ENCODE measurements at regions not wholly inside any gene's neighbourhood (a gene's known extent, or its start where the extent isn't known, plus 50 kb on each side); places are given as distances from the start of the nearest gene placed in this dataset.

DNA sequence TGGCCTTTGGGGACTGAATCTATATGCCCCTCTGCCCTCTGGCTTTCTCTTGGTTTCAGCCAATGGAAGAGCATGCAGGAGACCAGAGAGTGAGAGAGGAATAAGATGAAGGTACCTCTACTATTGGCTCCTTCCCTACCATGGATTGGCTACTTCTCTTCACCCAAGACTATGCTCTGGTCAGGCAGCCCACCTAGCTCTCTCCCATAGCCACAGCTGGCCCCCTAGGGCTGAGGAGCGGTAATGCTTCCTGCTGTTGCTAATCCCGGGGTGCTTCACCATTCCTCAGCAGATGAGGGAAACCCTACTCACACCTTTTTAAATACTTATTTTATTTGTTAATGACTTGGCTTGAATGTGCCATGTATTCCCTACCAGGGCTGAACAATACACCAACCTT lies 142.4 kb downstream of the MREG start:
- Histone ChIP-seq H3K27ac (ENCODE audit: control insufficient read depth, insufficient read depth) (no peak overlapping the region), H3K79me2 (ENCODE audit: control insufficient read depth, insufficient read depth, low read length) (no peaks in the 10 kb centered on the region), H3K27me3 (replicated peaks in 1 of 2; ENCODE audit: control insufficient read depth in 2 of 2, insufficient read depth in 2 of 2, low read length in 1 of 2) (no peaks in the 10 kb centered on the region; a peak in 1 of 4 replicates), H3K36me3 (ENCODE audit: control insufficient read depth in 2 of 2, insufficient read depth in 2 of 2, low read length in 1 of 2) (no peaks in the 10 kb centered on the region), H3K4me1 (ENCODE audit: control insufficient read depth, insufficient read depth, low read length) (no peaks in the 10 kb centered on the region), H3K9me3 (replicated peaks; ENCODE audit: control insufficient read depth, insufficient read depth, low read length) (no peaks in the 10 kb centered on the region; the same call in 2 of the 3 replicates), H4K20me1 (ENCODE audit: control insufficient read depth, insufficient read depth) (no peaks in the 10 kb centered on the region), H2AFZ (ENCODE audit: control insufficient read depth, low read depth, low read length) (no peak overlapping the region), H3K4me3 (no peak overlapping the region), H3K4me2 (ENCODE audit: control insufficient read depth, insufficient read depth) (no peak overlapping the region), H3K9ac (ENCODE audit: control insufficient read depth, insufficient read depth, low read length) (no peak overlapping the region)
- ChIA-PET RAD21 (ENCODE audit: unreplicated experiment) (interaction anchor here (1.0 kb wide), 1 partner anchor 59 kb away, joined by 3 read pairs; no protein-coding TSS in a partner anchor), POLR2A (interaction anchor here (1.2 kb wide), 1 partner anchor 10 kb away, joined by 4 read pairs; no protein-coding TSS in a partner anchor), CTCF (interaction anchor here (1.0 to 1.9 kb wide), 6 partner anchors 10 to 552 kb away, joined by 3 to 8 read pairs (median 4); no protein-coding TSS in a partner anchor), SMC1A (ENCODE audit: uncharacterized antibody, unreplicated experiment) (interaction anchor here (0.8 to 2.9 kb wide), 4 partner anchors 10 to 74 kb away, joined by 4 to 13 read pairs (median 5); no protein-coding TSS in a partner anchor)
- no peak for FAIRE-seq
- peak; percentile 71 for ATAC-seq
- in situ Hi-C loops (cut with MboI) (no loop called here), intact Hi-C loops (cut with micrococcal nuclease; ENCODE audit: unreplicated experiment) (no loop called here)
- TF ChIP-seq TBL1XR1 (IDR thresholded peaks at IDR 0.05; ENCODE audit: low read depth, low read length) (no peak), CBX3 (IDR thresholded peaks at IDR 0.05; ENCODE audit: borderline replicate concordance, low read depth) (no peak), ZSCAN29 (IDR thresholded peaks at IDR 0.05) (no peak), SMC3 (IDR thresholded peaks at IDR 0.05; ENCODE audit: borderline replicate concordance, low read length) (0 out of 2 replicates have a peak, but pooled peaks have one; percentile 7), RB1 (IDR thresholded peaks at IDR 0.05; ENCODE audit: borderline replicate concordance) (no peak), CTCF (IDR thresholded peaks at IDR 0.05 in 2 of 3, conservative IDR thresholded peaks at IDR 0.05 in 1 of 3; ENCODE audit: control insufficient read depth in 2 of 3, extremely low read depth in 1 of 3, insufficient read depth in 1 of 3, low read depth in 3 of 3, low read length in 3 of 3) (peak; percentile 19 to 47 (median 36); a peak in 5 of 6 replicates), RAD21 (IDR thresholded peaks at IDR 0.05; ENCODE audit: insufficient read depth, low read depth, low read length) (peak; percentile 48)
- TF ChIP-seq, protein P1, sequence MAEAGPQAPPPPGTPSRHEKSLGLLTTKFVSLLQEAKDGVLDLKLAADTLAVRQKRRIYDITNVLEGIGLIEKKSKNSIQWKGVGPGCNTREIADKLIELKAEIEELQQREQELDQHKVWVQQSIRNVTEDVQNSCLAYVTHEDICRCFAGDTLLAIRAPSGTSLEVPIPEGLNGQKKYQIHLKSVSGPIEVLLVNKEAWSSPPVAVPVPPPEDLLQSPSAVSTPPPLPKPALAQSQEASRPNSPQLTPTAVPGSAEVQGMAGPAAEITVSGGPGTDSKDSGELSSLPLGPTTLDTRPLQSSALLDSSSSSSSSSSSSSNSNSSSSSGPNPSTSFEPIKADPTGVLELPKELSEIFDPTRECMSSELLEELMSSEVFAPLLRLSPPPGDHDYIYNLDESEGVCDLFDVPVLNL (IDR thresholded peaks at IDR 0.05; ENCODE audit: low read depth, low read length) = no peak
- TF ChIP-seq, protein P2, sequence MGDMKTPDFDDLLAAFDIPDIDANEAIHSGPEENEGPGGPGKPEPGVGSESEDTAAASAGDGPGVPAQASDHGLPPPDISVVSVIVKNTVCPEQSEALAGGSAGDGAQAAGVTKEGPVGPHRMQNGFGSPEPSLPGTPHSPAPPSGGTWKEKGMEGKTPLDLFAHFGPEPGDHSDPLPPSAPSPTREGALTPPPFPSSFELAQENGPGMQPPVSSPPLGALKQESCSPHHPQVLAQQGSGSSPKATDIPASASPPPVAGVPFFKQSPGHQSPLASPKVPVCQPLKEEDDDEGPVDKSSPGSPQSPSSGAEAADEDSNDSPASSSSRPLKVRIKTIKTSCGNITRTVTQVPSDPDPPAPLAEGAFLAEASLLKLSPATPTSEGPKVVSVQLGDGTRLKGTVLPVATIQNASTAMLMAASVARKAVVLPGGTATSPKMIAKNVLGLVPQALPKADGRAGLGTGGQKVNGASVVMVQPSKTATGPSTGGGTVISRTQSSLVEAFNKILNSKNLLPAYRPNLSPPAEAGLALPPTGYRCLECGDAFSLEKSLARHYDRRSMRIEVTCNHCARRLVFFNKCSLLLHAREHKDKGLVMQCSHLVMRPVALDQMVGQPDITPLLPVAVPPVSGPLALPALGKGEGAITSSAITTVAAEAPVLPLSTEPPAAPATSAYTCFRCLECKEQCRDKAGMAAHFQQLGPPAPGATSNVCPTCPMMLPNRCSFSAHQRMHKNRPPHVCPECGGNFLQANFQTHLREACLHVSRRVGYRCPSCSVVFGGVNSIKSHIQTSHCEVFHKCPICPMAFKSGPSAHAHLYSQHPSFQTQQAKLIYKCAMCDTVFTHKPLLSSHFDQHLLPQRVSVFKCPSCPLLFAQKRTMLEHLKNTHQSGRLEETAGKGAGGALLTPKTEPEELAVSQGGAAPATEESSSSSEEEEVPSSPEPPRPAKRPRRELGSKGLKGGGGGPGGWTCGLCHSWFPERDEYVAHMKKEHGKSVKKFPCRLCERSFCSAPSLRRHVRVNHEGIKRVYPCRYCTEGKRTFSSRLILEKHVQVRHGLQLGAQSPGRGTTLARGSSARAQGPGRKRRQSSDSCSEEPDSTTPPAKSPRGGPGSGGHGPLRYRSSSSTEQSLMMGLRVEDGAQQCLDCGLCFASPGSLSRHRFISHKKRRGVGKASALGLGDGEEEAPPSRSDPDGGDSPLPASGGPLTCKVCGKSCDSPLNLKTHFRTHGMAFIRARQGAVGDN (IDR thresholded peaks at IDR 0.05) = no peak
- DNase-seq (ENCODE audit: low read depth, low spot score) = no peak
- no TSS peak for BruUV-seq (replicated peaks)
- WGBS (ENCODE audit: insufficient coverage, insufficient replicate concordance, low lambda C conversion rate, missing lambda C conversion rate) = 83% methylated on average over 2 of the region's 2 CpGs
